ENCODE measurements at regions not wholly inside any gene's neighbourhood (a gene's known extent, or its start where the extent isn't known, plus 50 kb on each side); places are given as distances from the start of the nearest gene placed in this dataset.
"Not testable (repeated sequence)": the region's sequence is repeated elsewhere in the genome, so short reads cannot be mapped to it uniquely, and the experiment has no call there.

- no peaks in the 10 kb centered on the region for H3K9me3 ChIP-seq
- H3K4me3 ChIP-seq = no peak overlapping the region
- no peaks in the 10 kb centered on the region for H3K27me3 ChIP-seq
- TF ChIP-seq POLR2A (IDR thresholded peaks at IDR 0.05; ENCODE audit: low read depth) = no peak
- TF ChIP-seq CTCF (IDR thresholded peaks at IDR 0.05) = no peak
- no peak for TF ChIP-seq EP300 (IDR thresholded peaks at IDR 0.05)
- no peak for TF ChIP-seq POLR2AphosphoS5 (IDR thresholded peaks at IDR 0.05)
- WGBS = 76% methylated on average over 4 of the region's 4 CpGs
- no peaks in the 10 kb centered on the region for H3K4me1 ChIP-seq
- DNase-seq (ENCODE audit: extremely low spot score) = no peak
- intact Hi-C loops (cut with DNase I) = no loop called here
- no peaks in the 10 kb centered on the region for H3K36me3 ChIP-seq
- H3K27ac ChIP-seq (replicated peaks in 1 of 4) = no peak overlapping the region
Observed at GRCh38 chr17:71638668-71639067, 482.2 kb upstream of the SOX9 start.

DNA sequence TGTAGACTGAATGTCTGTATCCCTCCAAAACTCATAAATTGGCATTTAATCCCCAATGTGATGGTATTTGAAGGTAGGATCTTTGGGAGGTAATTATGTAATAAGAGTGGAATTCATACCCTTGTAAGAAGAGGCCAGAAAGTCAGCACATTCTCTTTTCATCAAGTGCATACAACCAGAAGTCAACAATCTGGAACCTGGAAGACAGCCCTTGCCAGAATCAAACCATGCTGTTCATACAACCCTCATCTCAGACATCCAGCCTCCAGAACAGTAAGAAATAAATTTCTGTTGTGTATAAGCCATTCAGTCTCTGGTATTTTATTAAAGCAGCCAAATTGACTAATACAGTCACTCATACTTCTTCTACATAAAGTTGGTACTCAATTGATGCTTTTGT, 481.0 kb upstream of the SOX9 start:
- Histone ChIP-seq H3K27ac (replicated peaks in 1 of 4) (no peak overlapping the region), H3K27me3 (no peaks in the 10 kb centered on the region), H3K4me1 (no peaks in the 10 kb centered on the region), H3K4me3 (no peak overlapping the region), H3K36me3 (no peaks in the 10 kb centered on the region), H3K9me3 (peaks cover 0 to 8% (median 0%) of the 10 kb centered on the region in 4 donors)
- TF ChIP-seq POLR2AphosphoS5 (IDR thresholded peaks at IDR 0.05) (no peak), EP300 (IDR thresholded peaks at IDR 0.05) (no peak), POLR2A (IDR thresholded peaks at IDR 0.05; ENCODE audit: low read depth) (no peak), CTCF (IDR thresholded peaks at IDR 0.05) (no peak)
- DNase-seq (ENCODE audit: extremely low spot score) = no peak
- intact Hi-C loops (cut with DNase I) = no loop called here

GRCh38 chr17:71646890-71647289, 473.9 kb upstream of the SOX9 start:
- intact Hi-C loops (cut with DNase I); H3K27me3 ChIP-seq; DNase-seq (ENCODE audit: extremely low spot score); H3K4me3 ChIP-seq; H3K4me1 ChIP-seq; H3K27ac ChIP-seq (replicated peaks in 1 of 4); H3K36me3 ChIP-seq: not testable (repeated sequence)
- H3K9me3 ChIP-seq = peaks cover 0 to 26% (median 0%) of the 10 kb centered on the region in 4 donors
- WGBS = 81% methylated on average over 2 of the region's 2 CpGs

DNA sequence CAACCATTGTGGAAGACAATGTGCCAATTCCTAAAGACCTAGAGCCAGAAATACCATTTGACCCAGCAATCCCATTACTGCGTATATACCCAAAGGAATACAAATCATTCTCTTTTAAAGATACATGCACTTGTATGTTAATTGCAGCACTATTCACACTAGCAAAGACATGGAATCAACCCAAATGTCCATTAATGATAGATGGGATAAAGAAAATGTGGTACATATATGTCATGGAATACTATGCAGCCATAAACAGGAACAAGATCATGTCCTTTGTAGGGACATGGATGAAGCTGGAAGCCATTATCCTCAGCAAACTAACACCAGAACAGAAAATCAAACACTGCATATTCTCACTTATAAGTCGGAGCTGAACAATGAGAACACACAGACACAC, 472.5 kb upstream of the SOX9 start:
- intact Hi-C loops (cut with DNase I); H3K36me3 ChIP-seq; H3K27ac ChIP-seq (replicated peaks in 1 of 4); DNase-seq (ENCODE audit: extremely low spot score); H3K27me3 ChIP-seq; H3K4me1 ChIP-seq; H3K4me3 ChIP-seq: not testable (repeated sequence)
- 100% methylated on average over 2 of the region's 2 CpGs for WGBS
- peaks cover 0 to 26% (median 0%) of the 10 kb centered on the region in 4 donors for H3K9me3 ChIP-seq

GRCh38 chr17:71649941-71650350, 470.9 kb upstream of the SOX9 start:
- no peaks in the 10 kb centered on the region for H3K27me3 ChIP-seq
- DNase-seq (ENCODE audit: extremely low spot score) = no peak
- TF ChIP-seq POLR2AphosphoS5 (IDR thresholded peaks at IDR 0.05) = no peak
- intact Hi-C loops (cut with DNase I) = no loop called here
- no peak overlapping the region for H3K4me3 ChIP-seq
- peaks cover 0 to 18% (median 0%) of the 10 kb centered on the region in 4 donors for H3K9me3 ChIP-seq
- H3K4me1 ChIP-seq = no peaks in the 10 kb centered on the region
- H3K36me3 ChIP-seq = no peaks in the 10 kb centered on the region
- no peak overlapping the region for H3K27ac ChIP-seq (replicated peaks in 1 of 4)

DNA sequence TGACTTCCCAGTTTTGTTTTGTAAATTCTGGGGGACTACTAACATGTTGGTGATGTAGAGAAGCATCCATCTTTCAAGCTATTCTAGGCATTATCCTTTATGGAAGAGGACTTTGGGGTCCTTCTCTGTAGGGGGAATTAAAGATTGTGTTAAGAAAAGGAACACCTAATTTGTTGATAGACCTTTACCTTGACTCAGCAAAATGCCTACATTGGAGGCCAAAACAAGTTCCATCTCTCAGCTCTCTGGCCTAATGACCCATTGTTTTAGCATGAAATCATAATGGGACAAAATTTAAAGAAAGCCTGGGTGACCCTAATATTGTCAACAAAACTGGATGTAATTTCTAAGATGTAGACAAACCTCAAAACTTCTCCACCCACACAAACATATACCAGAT, 465.3 kb upstream of the SOX9 start:
- Histone ChIP-seq H3K4me1 (no peaks in the 10 kb centered on the region), H3K4me3 (no peak overlapping the region), H3K9me3 (peaks cover 0 to 3% (median 0%) of the 10 kb centered on the region in 4 donors), H3K27ac (replicated peaks in 1 of 4) (no peak overlapping the region), H3K36me3 (no peaks in the 10 kb centered on the region), H3K27me3 (no peaks in the 10 kb centered on the region)
- intact Hi-C loops (cut with DNase I) = no loop called here
- DNase-seq (ENCODE audit: extremely low spot score) = no peak
- TF ChIP-seq CTCF (IDR thresholded peaks at IDR 0.05) (no peak), POLR2A (IDR thresholded peaks at IDR 0.05; ENCODE audit: low read depth) (no peak), POLR2AphosphoS5 (IDR thresholded peaks at IDR 0.05) (no peak), EP300 (IDR thresholded peaks at IDR 0.05) (no peak)
